ENCODE measurements at regions not wholly inside any gene's neighbourhood (a gene's known extent, or its start where the extent isn't known, plus 50 kb on each side); places are given as distances from the start of the nearest gene placed in this dataset.

DNA sequence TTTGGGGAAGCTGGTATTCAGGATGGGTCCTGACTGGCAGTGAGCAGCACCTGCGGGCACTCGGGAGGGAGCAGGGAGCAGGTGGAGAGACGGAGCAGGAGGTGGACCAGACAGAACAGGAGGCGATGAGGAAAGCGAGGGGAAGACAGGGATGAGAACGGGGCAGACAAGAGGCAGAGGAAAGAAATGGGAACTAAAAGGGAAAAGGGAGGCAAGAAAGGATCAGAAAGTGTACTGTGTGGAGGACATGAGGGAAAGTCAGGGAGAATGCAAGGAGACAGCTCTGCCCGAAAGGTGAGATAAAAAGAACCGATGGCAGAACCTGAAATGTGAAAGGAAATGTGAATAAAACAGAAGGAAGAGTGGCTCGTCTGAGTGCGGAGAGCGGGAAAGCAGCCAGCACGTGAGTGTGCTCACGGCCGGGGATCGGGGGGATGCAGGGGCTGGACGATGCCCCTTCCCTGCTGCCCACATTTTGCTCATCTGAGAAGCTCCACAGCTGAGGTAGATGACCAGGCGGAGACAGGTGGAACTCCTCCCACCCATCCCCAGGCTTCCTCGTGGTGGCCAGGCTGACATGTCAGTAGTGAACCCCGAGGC, 494.4 kb upstream of the B3GAT1 start:
- no peak for DNase-seq

DNA sequence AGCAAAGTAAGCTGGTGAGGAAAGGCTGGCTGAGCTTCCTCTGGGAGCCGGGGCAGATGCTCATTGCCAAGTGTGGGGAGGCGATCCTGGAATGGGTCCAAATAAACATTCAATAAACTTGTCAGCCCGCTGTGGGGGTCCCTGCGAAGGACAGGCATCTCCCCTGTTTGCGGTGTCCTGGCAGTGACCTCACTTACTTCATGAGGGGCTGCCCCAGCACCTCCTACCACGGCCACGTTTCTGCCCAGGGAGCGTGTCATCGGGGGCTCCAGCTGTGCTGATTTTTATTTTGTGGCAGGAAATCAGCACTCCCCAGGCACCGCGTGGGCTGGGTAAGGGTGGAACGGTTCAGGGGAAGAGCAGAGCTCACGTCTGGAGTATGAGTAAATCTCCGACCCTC, 493.9 kb upstream of the B3GAT1 start:
- DNase-seq = no peak

DNA sequence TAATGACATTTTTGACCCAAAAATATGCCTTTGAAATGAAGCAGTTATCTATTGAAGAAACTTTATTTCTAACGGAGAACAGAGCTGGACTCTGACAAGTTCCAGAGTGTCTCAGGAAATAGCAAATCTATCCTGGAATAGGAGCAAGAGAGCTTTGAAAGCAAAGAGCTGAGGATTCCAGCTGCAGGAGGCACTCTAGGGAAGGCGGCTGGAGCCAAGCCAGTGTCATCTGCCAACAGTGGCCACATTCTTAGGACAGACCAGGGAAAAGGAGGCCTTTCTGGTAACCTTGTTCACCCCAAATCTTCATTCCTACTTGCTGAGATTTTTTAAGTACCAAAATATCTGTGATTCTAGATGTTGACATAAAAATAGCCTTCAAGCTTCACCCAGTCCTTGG, 493.5 kb upstream of the B3GAT1 start:
- no peak for DNase-seq

DNA sequence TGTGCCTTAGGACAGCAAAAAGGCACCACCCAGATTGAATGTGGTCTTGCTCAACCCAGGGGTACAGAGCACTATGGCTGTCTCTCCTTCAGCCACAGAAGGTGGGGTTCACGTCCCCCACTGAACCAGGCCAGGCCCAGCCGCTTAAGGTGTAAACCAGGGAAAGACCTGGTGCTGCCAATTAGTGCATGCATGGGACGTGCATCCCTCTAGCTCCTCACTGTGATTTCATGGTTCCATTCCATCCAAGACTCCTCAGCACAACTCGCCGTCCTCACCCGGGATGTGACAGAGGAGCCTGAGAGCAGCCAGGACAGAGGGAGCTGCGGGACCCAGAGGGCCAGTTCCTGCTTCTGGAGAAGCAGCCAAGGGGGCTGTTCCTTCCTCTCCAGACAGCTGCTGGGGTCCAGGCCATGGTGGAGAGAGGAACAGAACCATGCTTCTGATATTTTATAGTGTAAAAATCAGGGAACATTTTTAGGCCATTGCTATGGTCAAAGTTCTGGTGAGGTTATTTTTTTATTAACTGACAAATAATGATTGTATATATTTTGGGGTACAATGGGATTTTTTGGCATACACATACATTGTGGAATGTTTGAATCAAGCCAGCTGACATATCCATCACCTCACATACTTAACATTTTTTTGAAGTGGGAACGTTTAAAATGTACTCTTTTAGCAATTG, 492.2 kb upstream of the B3GAT1 start:
- DNase-seq = no peak

DNA sequence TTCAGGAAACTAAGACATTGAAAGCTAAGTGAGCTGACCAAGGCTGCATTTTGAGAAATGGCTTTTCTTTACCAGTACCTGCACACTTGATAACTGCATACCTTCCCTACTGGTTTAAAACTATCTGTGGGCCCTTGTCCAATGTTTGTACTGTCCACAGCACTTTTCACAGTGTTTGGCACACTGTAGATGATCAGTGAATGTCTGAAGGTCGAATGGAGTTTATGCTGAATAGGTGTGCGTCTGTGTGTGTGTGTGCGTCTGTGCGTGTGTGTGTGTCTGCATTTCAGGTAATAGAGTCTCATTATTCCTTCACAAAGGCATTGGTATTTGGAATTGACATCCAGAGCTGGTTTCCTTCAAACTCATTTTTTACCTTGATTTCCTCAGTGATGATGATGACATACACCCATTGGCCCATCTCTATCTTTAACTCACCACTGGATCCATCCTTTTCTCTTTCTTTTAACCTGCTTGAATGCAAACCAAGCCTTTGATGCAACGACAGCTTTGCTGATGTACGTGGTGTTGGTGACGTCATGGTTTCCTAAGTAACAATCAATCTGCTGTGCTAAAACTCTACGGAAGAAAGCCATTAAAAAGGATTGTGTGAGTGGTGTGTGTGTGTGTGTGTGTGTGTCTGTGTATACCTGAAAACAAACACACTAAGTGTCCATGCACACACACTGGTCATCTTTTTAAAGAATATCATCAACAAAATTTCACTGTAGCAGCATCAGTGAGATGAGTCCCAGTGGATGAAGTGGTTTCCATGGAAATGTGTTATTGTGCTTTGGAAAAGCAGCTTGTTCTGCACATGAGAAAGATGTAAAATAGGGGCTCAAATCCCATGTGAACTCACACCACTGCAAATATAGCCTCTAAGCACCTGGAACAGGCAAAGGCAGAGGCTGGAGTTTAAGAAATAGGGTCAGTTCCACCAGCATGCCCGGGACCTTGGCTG, 490.2 kb upstream of the B3GAT1 start:
- DNase-seq = no peak

DNA sequence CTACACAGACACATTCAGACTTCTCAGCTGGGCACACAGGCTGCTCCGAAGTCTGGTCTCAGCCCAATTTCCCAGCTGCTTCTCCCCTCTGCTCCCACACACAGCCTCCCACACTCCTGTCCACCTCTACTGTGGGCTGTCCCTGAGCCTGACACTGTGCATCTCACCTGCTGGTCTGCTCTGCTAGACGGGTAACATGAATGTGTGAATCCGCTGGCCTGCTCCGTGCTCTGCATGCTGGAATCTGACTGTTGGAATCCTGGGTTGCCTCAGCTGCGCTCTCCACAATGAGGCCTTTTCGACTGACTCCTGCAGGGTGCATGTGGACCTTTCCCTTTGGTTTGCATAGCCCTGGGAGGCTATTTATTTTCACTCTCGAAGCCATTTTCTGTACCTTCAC, 489.5 kb upstream of the B3GAT1 start:
- DNase-seq = no peak

DNA sequence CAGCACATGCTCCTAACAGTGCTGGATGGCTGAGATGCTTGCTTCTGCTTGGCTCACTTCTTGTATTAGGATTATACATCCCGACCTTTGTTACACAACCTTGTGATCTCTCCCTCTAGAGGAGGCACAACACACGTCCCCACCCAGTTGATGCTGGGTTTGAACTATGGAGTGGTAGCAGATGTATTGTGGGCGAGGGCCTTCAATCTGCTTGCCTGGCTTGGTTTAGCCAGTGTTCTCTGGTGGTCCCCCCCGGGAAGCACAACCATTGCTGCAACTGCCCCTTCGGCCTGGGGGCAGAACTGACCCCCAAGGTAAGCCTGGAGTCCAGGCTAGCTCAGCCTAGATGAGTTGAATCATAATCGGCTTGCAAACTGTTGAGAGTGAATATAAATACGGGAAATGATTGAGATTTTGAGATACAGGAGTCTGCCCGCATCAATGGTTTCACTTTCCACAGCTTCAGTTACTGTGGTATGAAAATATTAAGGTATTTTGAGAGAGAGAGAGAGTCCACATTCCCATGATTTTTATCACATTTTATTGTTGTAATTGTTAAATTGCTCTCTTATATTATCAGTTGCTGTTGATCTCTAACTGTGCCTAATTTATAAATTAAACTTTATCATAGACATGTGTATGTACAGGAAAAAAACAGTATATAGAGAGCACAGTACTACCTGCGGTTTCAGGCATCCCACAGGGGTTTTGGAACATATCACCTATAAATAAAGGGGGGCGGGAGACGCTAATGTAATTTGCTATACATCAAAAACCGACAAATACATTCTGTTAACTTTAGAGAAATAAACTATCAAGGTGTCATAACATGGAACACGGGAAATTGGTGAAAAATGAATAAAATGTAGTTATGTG, 482.0 kb upstream of the B3GAT1 start:
- no peak for DNase-seq

DNA sequence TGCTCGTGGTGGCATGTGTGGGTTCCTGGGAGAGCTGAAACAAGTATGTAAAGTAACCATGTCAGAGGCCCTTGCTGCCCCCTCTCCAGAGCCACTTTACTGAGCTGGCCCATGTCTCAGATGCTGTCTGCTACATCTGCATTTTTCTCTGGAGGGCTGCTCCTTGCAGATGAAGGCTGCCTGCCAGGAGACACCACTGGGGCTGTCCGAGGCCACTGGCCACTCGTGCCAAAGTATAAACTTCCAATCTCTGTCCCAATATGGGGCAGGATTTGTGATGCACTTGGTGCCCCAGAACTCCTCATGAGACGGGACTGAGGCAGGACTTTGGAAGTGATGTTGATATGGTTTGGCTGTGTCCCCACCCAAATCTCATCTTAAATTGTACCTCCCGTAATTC, 478.4 kb upstream of the B3GAT1 start:
- DNase-seq = no peak

DNA sequence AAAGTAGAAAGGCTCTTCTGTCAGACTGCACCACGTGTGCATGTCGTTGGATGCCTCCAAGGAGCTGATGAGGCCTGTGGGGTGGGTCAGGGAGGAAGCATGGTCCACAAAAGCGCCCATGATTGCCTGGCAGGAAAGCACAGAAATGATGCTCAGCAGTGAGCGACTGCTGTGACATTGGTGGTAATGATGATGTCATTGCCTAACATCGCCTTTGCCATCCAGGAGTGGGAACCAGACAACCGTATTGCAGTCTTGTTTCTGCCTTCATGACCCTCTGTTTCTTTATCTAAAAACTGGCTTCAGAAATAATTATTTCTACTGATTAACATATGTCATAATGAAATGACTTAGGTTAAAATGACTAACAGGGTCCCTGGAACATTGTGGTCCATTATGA, 477.8 kb upstream of the B3GAT1 start:
- DNase-seq = no peak

DNA sequence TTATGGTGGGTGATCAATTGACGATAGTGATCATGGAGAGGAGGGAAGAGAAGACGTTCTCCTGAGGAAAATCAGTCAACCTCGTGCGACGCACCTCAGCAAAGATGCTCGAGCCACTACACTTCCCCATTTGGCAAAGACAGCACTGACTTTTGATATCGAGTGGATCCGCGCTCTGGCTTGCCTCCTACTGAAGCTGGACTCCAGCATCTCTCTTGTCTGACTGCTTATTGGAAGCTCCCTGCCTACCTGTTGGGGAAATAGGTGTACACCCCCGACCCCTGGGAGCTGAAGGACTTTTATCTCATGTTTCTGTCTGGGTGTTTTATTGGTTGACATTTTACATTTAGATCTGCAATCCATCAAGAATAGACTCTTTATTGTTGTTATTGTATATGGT, 476.8 kb upstream of the B3GAT1 start:
- DNase-seq = no peak

DNA sequence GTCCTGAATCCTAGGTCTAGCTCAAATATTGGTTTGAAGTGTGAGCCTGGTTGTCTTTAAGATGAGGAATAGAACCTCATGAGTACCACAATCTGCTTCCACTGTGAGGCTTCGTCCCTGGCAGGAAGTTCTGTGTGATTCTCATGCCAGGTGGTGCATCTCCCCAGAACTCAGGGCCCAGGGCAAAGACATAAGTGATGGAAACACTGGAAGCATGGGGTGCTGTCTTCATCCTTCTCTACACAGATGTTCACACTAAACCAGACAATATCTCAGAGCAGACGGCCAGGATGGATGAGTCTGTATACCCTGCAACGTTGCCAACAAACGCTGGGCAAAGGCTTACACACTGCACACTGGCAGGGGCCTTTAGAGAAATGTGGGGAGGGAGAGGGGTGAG, 475.9 kb upstream of the B3GAT1 start:
- DNase-seq = no peak

DNA sequence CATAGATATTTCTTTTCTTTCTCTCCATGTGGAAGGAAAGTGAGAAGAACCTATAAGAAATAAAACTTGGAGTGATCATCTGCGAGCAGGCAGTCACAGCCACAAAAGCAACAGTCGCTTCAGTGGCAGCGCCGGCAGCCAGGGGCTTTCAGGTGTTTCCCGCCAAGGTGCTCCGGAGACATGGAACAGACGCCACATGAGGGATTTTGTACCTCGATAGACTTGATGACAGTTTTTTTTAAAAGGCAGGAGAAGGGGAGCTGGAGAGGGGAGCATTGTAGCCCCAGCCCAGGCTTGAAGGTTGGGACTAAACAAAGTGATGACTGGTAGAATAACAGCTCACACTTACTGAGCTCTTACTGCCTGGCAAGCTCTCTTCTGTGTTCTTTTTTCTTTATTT, 471.4 kb upstream of the B3GAT1 start:
- no peak for DNase-seq

DNA sequence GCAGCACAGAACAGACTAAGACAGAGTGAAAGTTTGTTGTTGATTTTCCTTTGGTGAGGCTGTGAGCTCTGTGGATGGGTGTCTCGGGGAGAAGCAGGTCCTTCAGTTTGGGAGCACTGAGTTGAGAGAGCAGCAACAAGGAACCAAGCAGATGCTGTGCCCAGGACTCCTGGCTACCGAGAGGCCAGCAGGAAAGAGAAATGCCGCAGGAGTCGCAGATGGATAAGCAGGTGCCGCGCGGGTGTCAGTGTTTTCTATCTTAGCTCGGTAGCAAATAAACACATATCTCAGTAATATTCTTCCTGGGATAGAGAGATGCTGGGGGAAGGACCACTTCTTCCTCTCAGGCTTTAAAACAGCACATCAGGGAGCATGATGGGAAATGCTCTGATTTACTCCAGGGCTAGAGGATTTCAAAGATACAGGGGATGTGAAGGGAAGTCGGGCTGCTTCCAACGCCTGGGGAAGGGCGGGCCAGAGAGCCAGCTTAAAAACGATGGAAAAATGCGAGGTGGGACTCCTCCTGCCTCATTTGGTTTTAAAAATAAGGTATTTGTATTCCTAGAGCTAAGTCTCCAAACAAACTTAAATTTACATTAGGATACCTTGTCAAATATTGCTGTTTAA, 470.7 kb upstream of the B3GAT1 start:
- DNase-seq = no peak

DNA sequence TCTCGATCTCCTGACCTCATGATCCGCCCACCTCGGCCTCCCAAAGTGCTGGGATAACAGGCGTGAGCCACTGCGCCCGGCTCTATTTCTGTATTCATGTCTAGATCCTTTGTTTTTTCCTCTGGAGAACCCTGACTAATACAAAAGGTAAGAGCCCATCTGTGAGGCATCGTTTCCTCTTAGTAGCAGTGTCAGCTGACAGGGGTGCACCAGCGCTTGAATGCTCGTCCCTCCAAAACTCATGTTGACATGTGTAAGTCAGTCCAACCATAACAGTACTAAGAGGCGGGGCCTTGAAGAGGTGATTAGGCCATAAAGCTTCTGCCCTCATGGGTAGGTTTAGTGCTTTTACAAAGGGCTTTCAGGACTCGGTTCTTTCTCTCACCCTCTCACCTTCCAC, 470.1 kb upstream of the B3GAT1 start:
- DNase-seq = no peak

DNA sequence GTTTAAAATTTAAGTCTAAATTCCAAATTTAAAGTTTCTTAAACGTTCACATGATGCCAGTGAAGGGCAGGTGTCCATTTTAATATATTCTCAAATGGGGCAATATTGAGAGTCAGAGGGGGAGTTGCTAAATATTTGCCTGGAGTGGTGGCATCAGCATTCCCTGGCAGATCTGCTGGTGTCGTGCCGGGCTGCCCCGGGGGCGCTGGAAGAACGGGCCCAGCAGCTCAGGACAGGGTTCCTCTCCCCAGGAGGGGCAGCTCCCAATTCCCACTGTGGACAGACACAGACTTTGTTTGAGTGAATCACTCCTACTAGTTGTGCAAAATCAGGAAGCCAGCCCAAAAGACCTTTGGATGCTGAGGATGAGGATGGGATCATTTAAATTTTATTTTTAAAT, 468.7 kb upstream of the B3GAT1 start:
- DNase-seq = no peak

DNA sequence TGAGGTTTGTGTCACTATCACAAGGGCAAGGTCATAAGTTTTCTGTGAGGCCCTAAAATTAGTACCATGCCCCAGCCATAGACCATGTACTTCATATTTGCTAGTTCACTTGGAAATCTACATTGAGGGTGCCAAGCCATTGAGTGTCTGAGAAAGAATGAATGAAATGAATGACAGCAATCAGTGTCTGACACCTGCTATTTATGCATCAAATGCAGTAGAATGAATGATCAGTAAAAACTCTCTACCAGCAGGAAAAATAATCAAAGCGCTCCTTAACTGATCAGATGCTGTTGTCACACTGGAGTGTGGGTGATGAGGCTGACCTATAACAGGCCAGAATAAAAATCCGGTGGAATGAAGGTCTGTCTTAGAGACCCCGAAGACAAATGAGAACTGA, 467.9 kb upstream of the B3GAT1 start:
- no peak for DNase-seq

DNA sequence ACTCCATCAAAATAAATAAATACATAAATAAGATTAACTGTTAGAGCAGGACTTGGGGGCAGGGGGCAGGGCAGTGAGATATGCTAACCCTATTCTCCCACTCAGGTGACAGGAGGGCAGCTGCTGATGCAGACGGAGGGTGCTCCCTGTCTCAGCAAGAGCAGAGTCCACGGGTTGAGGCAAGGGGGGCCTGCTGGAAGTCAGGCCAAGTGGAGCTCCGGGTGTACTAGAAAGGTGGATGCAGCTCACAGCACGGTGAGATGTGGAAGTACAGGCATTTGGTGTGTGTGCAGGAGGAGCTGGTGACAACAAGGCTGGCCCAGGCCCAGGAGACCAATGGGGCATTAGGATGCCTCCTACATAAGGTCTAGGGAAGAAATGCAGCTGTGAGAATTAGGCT, 467.3 kb upstream of the B3GAT1 start:
- no peak for DNase-seq

DNA sequence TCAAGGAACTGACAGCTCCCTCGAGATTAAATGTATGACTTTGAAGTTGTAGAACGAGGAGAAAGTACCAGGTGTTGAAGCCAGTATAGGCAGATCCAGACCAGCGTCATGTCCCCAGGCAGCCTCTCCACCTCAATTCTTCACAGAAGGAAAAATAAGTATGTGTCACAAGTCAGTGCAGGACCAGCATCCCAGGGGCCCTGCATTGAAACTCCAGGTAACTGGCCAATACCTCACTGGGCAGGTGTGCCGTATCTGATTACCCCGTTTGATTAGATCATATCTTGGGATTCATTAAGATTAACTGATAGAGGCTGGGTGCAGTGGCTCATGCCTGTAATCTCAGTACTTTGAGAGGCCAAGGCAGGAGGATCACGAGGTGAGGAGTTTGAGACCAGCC, 466.7 kb upstream of the B3GAT1 start:
- no peak for DNase-seq

DNA sequence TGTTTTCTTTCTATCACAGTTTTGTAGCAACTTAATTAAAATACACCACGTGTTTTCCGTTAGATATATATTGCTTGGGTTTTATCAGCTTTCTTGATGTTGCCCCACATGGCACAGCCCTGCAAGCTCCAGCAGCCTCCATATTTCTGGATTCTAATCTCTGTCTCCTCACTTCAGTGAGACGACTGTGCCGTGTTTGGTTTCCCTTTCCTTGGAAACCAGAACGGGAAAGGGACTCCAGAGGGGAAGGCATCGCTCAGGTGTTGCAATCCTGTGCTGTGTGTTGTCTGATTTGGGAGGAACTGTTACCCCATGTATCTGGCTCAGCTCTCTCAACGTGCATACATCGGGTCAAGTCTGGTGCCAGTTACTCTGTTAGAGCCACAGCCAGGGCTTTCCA, 464.2 kb upstream of the B3GAT1 start:
- DNase-seq = no peak

DNA sequence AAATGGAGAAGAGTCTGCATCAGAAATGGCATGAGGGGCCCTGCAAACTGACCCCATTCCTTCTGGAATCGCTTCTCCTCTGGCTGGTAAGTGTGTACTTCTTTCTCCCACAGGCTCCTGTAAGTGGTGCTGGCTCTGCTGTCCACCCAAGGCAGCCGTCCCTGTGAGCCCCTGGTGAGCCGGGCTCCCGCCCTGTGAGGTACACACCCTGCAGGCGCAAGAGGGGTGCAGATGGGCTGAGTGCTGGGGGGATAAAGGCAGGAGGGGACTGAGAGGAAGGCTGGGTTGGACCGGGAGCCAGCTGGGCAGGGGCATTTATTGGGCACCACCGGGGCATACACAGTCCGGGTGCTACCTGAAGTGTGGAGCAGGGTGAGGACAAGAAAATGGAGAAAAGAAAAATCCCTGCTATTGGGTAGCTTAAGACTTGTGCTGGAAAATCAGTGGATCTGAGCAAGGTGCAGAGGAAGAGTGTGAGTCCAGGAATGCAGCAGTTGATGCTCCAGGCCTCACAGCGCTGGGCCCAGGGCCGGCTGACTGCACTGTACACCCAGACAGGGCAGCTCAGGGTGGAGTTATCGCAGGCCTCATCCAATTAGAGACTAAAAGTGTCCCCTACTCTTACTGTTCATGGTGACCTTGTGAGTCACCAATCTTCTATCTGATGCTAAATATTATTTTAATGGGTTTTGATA, 455.1 kb upstream of the B3GAT1 start:
- DNase-seq = no peak

DNA sequence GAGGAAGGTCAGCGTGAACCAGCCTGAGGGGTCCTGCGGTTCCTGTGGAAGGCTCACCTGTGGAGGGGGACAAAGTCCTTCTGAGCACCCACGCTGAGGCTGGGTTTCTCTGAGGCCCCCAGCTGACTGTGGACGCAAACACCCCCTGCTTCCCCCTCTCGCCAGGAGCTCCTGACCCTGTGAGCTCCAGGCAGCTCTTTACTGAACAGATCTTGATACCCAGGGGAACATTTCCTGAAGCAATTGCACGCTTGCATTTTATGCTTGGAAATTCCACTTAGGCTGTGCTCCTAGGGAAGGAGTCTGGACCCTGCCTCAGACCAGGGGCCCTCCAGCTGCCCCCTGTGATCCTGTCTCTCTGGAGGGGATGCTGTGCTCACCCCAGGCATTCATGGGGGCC, 454.2 kb upstream of the B3GAT1 start:
- DNase-seq = no peak

DNA sequence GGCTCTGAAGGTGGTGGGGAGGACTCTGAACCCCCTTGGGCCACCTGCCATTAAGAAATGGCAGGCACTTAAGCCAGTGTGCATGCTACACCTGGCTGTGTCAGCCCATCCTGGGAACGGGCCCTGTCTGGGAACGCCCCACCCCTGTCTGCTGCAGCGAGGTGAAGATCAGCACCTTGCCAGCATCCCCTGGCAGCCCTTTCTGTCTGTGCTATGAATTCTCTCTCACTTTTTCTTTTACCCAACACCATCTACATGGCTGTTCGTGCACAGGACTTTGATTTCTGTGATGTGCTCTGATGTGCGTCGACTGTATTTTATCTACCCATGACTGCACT, 452.9 kb upstream of the B3GAT1 start:
- no peak for DNase-seq
